Breast epithelium (tissue), 3 donors: ENCODE measurements at regions not wholly inside any gene's neighbourhood (a gene's known extent, or its start where the extent isn't known, plus 50 kb on each side); places are given as distances from the start of the nearest gene placed in this dataset.

ENCODE experiments used
- POLR2A ChIP-seq: fragments of 450-650 bp; IDR thresholded peaks from one replicate; pipeline ENCODE4 v1.6.1; 2016; ENCODE audit warnings: antibody characterized with exemption, mild to moderate bottlenecking, moderate library complexity
- POLR2AphosphoS5 ChIP-seq, 3 donors: sonication (generic); formaldehyde crosslinking; IDR thresholded peaks; one replicate each; pipeline ENCODE4 v1.6.1; 2017; ENCODE audit warnings: antibody characterized with exemption in 3 of 3
- TF ChIP-seq, protein P1 (sequence below), 3 donors: fragments of 450-650 bp; IDR thresholded peaks; one replicate each; pipeline ENCODE4 v1.5.1; 2016 to 2017; ENCODE audit warnings: antibody characterized with exemption in 3 of 3, mild to moderate bottlenecking in 3 of 3, moderate library complexity in 3 of 3

DNA sequence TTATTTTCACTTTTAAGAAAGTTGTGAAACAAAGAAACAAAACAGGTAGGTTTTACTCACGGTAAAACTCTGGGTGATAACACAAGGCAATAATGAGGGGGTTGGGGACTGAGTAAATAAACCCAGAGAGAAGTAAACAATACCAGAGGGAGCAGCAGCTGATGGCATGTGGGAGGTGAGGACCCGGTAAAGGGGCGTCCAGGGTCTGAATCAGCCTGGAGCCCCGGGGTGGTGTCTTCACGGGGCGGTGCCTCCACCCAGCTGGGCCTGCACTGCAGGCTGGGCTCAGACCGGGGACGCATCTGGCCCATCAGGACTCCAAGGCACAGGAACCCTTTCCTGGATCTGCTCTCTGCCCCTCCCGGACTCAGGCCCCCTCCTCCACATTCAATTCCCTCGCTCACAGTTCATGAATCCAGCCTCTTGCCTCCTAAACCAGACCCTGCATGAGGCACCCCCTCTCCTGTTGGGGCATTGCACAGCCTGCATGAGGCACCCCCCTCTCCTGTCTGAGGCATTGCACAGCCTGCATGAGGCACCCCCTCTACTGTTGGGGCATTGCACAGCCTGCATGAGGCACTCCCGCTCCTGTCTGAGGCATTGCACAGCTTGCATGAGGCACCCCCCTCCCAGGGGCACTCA is 73.9 kb upstream of the MFGE8 start:
- TF ChIP-seq, protein P1, sequence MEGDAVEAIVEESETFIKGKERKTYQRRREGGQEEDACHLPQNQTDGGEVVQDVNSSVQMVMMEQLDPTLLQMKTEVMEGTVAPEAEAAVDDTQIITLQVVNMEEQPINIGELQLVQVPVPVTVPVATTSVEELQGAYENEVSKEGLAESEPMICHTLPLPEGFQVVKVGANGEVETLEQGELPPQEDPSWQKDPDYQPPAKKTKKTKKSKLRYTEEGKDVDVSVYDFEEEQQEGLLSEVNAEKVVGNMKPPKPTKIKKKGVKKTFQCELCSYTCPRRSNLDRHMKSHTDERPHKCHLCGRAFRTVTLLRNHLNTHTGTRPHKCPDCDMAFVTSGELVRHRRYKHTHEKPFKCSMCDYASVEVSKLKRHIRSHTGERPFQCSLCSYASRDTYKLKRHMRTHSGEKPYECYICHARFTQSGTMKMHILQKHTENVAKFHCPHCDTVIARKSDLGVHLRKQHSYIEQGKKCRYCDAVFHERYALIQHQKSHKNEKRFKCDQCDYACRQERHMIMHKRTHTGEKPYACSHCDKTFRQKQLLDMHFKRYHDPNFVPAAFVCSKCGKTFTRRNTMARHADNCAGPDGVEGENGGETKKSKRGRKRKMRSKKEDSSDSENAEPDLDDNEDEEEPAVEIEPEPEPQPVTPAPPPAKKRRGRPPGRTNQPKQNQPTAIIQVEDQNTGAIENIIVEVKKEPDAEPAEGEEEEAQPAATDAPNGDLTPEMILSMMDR (IDR thresholded peaks at IDR 0.05), result no peak
- TF ChIP-seq POLR2AphosphoS5 (IDR thresholded peaks at IDR 0.05) (no peak), POLR2A (no peak)
